ENCODE measurements at regions not wholly inside any gene's neighbourhood (a gene's known extent, or its start where the extent isn't known, plus 50 kb on each side); places are given as distances from the start of the nearest gene placed in this dataset.

GRCh38 chr5:12248831-12249230 lies 344.6 kb upstream of the CTNND2 start:
- DNase-seq (ENCODE audit: low spot score), result no peak

GRCh38 chr5:12246036-12246435 lies 341.8 kb upstream of the CTNND2 start:
- DNase-seq (ENCODE audit: low spot score), result no peak

GRCh38 chr5:12245429-12245828 lies 341.2 kb upstream of the CTNND2 start:
- DNase-seq (ENCODE audit: low spot score), result no peak

GRCh38 chr5:12242950-12243888 lies 339.0 kb upstream of the CTNND2 start:
- DNase-seq (ENCODE audit: low spot score), result no peak

- no peak for DNase-seq (ENCODE audit: low spot score)
Observed at GRCh38 chr5:12237837-12238575, 333.8 kb upstream of the CTNND2 start.

- DNase-seq (ENCODE audit: low spot score), result no peak
Observed at GRCh38 chr5:12230659-12231058, 326.4 kb upstream of the CTNND2 start.

GRCh38 chr5:12217039-12217438 lies 312.8 kb upstream of the CTNND2 start:
- no peak for DNase-seq (ENCODE audit: low spot score)

GRCh38 chr5:12214267-12215015 lies 310.2 kb upstream of the CTNND2 start:
- no peak for DNase-seq (ENCODE audit: low spot score)

- no peak for DNase-seq (ENCODE audit: low spot score)
Observed at GRCh38 chr5:12208366-12209100, 304.3 kb upstream of the CTNND2 start.

GRCh38 chr5:12204761-12205160 lies 300.5 kb upstream of the CTNND2 start:
- DNase-seq (ENCODE audit: low spot score), result no peak

GRCh38 chr5:12193536-12193935 lies 289.3 kb upstream of the CTNND2 start:
- no peak for DNase-seq (ENCODE audit: low spot score)

GRCh38 chr5:12183003-12183402 lies 278.8 kb upstream of the CTNND2 start:
- no peak for DNase-seq (ENCODE audit: low spot score)

- DNase-seq (ENCODE audit: low spot score), result no peak
Observed at GRCh38 chr5:12177851-12178250, 273.6 kb upstream of the CTNND2 start.

GRCh38 chr5:12177225-12177624 lies 273.0 kb upstream of the CTNND2 start:
- DNase-seq (ENCODE audit: low spot score), result no peak

- DNase-seq (ENCODE audit: low spot score), result no peak
Observed at GRCh38 chr5:12175914-12176585, 271.8 kb upstream of the CTNND2 start.

GRCh38 chr5:12174734-12175133 lies 270.5 kb upstream of the CTNND2 start:
- DNase-seq (ENCODE audit: low spot score), result no peak

- DNase-seq (ENCODE audit: low spot score), result no peak
Observed at GRCh38 chr5:12169536-12169935, 265.3 kb upstream of the CTNND2 start.

GRCh38 chr5:12162863-12163262 lies 258.6 kb upstream of the CTNND2 start:
- DNase-seq (ENCODE audit: low spot score), result no peak

GRCh38 chr5:12147513-12147912 lies 243.3 kb upstream of the CTNND2 start:
- DNase-seq (ENCODE audit: low spot score), result no peak

- DNase-seq (ENCODE audit: low spot score), result no peak
Observed at GRCh38 chr5:12141496-12141895, 237.2 kb upstream of the CTNND2 start.

- no peak for DNase-seq (ENCODE audit: low spot score)
Observed at GRCh38 chr5:12133520-12133919, 229.3 kb upstream of the CTNND2 start.
